Sigmoid colon (tissue), 4 donors: ENCODE measurements at regions not wholly inside any gene's neighbourhood (a gene's known extent, or its start where the extent isn't known, plus 50 kb on each side); places are given as distances from the start of the nearest gene placed in this dataset.

ENCODE experiments used
- CTCF ChIP-seq, 4 experiments: fragments of 450-650 bp in 3 of 4; fragments of 200-600 bp in 1 of 4; IDR thresholded peaks; one replicate each; pipeline ENCODE4 v1.5.1; 2016 to 2019; ENCODE audit warnings: antibody characterized with exemption in 4 of 4, mild to moderate bottlenecking in 3 of 4, moderate library complexity in 2 of 4
- EP300 ChIP-seq, 4 donors: sonication (generic); formaldehyde crosslinking; IDR thresholded peaks; one replicate each; pipeline ENCODE4 v1.6.1; 2017; ENCODE audit warnings: antibody characterized with exemption in 4 of 4
- POLR2A ChIP-seq, 2 donors: fragments of 450-650 bp; IDR thresholded peaks; one replicate each; pipeline ENCODE4 v1.6.1; 2016; ENCODE audit warnings: antibody characterized with exemption in 2 of 2, mild to moderate bottlenecking in 2 of 2, moderate library complexity in 2 of 2
- POLR2AphosphoS5 ChIP-seq, 4 donors: sonication (generic); formaldehyde crosslinking; IDR thresholded peaks; one replicate each; pipeline ENCODE4 v1.6.1; 2017; ENCODE audit warnings: antibody characterized with exemption in 4 of 4

GRCh38 chr21:31586118-31586517 lies 73.4 kb upstream of the SOD1 start:
- TF ChIP-seq CTCF (IDR thresholded peaks at IDR 0.05), result no peak
- TF ChIP-seq POLR2AphosphoS5 (IDR thresholded peaks at IDR 0.05), result no peak
- no peak for TF ChIP-seq POLR2A (IDR thresholded peaks at IDR 0.05)
- no peak for TF ChIP-seq EP300 (IDR thresholded peaks at IDR 0.05)
